GM21717 (cell line): ENCODE measurements at regions not wholly inside any gene's neighbourhood (a gene's known extent, or its start where the extent isn't known, plus 50 kb on each side); places are given as distances from the start of the nearest gene placed in this dataset.
"Not testable (repeated sequence)": the region's sequence is repeated elsewhere in the genome, so short reads cannot be mapped to it uniquely, and the experiment has no call there.

Experiments
- ATAC-seq: cut with Tn5 transposase; IDR thresholded peaks from one replicate; pipeline ENCODE4 v1.9.1; 2021; ENCODE audit warnings: mild to moderate bottlenecking, moderate library complexity; ENCODE audit not compliant: unreplicated experiment

DNA sequence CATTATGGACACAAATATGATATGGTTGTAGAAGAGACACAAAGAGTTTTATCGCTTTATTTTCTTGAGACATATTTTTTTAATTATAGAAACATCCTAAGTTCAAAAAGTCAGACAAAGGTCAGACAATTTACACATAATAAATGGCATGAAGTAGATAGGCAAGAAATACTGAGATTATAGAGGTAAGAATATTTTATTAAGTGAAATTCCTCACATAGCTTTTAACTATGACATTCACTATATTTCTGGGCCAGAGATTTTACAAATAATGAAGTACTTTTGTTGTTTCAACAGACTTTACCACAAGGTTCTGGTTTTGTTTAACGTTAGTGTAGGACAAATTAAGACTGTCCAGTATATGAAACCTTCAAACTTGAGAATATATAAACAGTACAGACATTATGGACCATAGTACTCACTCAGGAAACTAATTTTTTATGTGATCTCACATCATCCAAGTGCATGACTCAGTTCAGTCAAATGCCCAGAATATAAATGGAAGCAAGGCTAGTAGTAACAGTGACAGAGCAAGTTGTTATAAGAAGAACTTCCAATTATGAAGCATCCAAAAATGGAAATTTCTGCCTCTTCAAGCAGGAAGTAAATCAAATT is 394.8 kb downstream of the KCNJ2 start:
- no peak for ATAC-seq

DNA sequence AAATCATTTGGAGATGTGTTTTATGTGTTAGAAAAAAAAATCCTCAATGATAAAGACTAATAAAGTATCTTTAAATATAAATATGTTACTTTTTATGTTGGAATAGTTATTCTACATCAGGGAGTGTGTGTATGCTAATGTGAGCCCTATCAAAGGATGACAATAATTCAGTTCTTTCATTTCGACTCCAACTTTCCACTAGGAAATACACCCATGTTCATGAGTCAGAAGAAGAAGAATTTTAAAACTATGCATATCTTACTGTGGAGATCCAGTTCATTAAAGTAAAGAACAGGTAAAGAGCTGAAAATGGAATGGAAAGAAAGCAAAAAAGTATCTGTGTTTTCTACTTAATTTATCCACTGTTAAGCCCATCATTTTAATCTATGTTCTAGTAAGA is 399.8 kb downstream of the KCNJ2 start:
- no peak for ATAC-seq

DNA sequence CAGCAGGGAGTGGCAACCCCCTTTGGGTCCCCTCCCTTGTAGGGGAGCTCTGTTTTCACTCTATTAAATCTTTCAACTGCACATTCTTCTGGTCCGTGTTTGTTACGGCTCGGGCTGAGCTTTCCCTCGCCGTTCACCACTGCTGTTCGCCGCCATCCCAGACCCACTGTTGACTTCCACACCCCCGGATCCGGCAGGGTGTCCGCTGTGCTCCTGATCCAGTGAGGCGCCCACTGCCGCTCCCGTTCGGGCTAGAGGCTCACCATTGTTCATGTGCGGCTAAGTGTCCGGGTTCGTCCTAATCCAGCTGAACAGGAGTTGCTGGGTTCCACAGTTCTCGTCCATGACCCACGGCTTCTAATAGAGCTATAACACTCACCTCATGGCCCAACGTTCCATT is 408.1 kb downstream of the KCNJ2 start:
- ATAC-seq: no peak

DNA sequence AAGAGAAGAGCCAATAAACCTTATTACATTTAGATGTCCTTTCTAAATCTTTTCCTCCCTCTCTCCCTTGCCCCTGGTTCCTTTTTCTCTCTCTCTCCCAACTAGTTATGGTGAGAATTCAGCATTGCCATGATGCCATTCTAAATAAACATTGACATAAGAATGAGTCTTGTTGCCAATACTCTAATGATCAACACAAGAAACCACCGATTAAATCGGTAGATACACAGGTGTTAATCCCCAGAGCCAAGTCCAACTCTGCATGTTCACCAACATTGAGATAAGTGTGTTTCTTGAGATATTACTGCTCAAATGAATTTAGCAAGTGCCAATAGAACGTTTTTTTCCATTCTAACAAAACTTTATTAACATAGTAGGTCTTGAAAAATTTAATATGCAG is 412.1 kb downstream of the KCNJ2 start:
- no peak for ATAC-seq

DNA sequence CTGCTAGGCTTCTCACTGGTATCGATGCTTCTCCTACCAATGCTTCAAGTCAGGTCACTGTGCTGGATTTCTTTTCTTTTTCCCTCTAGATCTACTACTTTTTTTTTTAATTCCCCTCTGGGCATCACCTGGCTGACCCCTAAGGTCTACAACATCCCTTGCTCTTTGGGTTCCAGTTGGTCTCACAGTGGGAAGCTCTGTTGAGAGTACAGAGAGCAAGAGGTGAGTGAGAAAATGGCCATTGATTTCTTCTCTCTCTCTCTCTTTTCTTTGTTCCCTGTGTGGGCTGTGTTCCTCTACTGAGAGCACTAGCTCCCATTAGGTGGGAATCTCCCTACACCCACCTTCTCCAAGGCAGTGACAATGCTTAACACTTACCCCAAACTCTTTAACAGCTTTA is 413.4 kb downstream of the KCNJ2 start:
- no peak for ATAC-seq

DNA sequence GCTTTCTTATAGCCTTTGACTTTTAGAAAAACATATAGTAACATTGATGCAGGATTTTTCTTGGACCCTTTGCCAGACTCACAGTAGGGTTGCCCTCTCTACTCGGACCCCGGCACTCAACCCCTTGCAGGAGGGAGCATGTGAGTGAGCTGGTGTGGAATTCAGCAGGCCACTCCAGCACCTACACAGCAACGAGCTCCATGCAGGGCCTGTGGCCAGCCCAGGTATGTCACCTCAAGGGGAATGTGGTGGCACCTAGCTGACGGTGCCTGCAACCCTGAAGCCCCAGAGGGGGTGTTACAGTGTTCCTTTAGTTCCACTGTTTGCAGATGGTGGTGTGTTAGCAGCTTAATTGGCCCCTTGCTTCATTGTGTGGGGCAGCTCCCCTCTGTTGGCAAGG is 414.9 kb downstream of the KCNJ2 start:
- no peak for ATAC-seq

DNA sequence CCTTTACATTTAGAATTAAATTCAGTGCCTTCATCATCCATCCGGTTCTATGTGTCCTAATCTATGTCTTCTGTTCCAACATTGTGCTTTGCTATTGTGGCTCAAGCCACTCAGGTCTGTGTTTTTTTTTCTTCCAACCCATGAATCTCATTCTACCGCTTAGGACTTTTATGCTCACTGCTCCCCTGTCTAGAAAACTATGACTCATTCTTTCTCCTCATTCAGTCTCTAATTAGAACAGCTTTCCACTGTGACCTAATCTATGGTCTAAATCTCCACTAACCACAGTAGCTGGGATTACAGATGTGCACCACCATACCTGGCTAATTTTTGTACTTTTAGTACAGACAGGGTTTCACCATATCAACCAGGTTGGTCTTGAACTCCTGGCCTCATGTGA is 418.7 kb downstream of the KCNJ2 start:
- ATAC-seq: no peak

DNA sequence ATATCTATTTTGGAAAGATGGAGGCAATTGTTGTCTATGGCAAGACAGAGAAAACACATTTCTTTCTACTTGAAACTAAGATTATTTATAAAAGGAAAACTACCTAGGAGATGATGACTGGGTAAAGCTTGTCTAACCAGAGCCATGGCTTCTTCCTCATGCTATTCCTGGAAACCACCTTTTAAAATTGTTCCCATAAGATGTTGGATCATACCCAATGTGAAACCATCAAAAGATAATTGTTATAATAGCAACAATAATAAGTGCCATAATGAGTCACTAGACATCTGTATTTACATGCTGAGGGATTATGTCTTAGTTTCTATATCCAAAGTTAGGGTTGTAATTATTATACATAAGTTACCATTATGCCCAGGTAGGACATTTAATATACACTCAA is 428.4 kb downstream of the KCNJ2 start:
- no peak for ATAC-seq

DNA sequence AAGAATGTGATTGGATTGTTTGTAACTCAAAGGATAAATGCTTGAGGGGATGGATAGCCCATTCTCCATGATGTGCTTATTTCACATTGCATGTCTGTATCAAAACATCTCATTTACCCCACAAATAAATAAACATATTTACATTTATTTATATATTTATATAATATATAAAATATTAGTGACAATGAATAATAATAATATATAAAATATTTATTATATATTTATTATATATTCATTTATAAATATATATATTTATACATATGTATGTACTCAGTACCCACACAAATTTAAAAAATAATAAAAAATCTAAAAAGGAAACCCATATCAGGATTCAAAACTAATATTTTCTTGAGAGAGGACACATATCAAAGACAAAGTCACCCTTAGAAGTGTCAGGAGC is 429.9 kb downstream of the KCNJ2 start:
- no peak for ATAC-seq

DNA sequence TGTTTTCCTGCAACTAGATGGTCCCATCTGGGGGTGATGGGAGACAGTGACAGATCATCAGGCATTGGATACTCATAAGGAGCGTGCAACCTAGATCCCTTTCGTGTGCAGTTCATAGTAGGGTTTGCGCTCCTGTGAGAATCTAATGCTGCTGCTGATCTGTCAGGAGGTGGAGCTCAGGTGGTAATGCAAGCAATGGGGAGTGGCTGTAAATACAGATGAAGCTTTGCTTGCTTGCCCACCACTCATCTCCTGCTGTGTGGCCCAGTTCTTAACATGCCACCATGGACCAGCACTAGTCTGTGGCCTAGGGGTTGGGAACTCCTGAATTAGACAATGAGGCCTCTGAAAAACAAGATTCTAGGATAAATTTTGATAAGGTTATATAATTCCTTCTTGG is 430.6 kb downstream of the KCNJ2 start:
- ATAC-seq: not testable (repeated sequence)

DNA sequence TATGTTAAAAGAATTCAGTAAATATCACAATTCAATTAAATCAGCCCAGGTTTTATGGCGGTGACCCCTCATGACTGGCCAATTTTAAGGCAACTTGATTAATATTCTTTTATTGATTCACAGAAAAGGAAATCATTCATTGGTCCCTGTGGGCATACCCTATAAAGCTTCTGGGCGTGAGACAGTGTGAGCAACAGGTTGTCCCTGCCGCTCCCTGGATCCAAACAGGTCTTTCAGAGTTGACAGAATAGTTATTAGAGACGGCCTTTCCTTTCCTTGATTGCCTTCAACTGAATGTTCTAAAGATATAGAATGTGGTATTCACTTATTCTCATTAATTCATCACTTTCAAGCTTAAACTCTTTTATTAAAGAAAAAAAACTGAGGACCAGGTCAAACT is 433.9 kb downstream of the KCNJ2 start:
- no peak for ATAC-seq

DNA sequence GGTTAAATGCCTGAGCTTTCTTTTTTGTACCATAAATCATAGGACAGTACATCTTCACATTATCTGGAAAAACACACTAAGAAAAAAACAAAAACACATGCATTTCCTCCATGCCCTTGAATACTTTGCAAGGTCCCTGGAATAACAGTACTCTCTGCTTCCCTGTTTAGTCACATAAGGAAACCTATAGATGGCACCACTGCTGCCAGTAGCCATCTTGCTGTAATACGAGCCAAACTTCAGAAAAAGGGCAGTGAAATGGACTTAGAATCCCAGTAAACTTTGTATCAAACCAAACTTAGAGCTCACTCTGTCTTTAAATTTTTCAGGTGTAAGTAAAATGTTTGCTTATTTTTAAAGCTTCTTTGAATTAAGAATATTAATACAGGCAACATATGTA is 435.5 kb downstream of the KCNJ2 start:
- ATAC-seq: no peak

DNA sequence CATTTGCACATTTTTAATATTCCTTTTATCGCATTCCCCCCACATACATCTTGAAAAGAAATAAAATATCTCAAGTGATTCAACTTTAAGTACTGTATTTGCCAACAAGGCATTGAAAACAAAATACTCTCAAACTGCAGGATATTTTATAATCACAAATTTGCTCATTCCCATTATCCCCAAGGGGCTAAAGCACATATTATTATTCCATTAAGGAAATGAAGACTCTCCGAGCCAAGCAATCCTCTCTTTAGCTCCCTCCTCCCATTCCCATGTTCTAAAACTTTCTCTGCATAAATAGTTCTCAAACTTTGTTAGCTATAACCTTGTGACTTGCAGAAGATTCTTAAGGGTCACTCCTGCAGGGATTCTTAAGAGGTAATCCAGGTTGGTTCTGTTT is 436.8 kb downstream of the KCNJ2 start:
- ATAC-seq: no peak

DNA sequence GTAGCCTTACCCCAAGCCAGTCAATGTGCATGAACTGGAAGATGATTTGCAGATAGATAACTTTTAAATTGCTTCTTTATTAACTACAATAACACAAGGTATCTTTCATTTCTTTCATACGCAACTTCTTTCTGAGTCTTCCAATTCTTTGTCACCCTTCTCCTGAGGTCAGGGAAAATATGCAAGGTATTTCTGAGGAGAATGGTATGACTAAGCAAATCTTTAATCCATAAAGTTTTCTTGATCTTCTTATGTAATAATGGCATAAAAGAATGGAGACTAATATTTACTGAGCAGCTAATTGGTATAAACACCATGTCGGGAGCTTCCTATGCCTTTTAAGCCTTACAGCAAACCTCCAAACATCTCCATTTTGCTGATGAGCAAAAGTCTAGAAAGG is 438.9 kb downstream of the KCNJ2 start:
- no peak for ATAC-seq

DNA sequence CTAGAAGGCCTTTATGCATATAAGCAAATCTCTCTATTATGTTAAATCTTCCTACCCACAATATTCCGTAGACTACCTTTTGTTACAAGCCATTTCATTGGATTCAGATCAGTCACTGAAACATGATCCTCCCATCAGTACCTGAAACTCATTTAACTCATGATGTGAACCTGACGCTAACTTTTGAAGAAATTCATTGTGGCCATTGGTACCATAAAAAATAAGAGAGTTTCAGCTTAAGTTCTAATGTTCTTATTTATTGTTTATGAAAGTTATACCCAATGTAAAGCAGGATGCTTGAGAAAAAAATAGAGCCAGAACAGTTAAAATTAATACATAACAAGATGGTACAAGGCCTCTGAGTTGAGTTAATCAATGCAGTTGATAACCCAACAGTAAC is 439.6 kb downstream of the KCNJ2 start:
- ATAC-seq: no peak

DNA sequence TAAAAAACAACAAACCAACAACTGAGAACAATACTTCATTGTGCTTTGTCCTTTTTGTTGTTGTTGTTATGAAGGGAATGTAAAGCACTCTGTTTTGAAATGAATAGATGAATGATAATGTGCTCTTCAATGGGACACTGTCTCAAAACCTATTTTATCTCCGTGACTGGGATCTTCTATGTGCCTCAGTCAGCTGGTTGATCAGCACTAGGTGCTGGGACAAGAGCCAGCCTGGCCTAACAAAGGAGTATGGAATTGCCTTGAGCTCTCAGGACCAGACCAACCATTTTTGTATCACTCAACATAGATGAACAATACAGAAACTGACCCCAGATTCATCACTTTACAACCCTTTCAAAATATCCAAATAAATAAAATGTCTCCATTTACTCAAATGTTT is 440.2 kb downstream of the KCNJ2 start:
- no peak for ATAC-seq

DNA sequence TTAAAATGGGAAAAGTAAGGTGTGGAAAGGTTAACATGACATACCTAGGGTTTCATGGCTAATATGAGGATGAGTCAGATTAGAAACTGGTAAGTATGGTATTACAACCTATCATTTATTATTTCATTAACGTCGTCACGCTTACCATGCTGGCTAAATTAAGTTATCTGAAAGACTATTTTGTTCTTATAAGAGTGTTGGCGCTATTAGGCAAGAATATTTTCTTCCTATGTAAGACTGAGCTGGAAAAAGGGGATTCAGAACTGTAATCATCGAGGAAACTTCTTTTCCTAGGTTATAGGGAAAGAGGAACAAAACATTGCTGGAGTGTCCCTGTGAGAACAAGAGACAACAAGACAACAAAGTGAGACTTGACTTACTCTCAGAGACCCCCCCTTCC is 440.8 kb downstream of the KCNJ2 start:
- no peak for ATAC-seq

DNA sequence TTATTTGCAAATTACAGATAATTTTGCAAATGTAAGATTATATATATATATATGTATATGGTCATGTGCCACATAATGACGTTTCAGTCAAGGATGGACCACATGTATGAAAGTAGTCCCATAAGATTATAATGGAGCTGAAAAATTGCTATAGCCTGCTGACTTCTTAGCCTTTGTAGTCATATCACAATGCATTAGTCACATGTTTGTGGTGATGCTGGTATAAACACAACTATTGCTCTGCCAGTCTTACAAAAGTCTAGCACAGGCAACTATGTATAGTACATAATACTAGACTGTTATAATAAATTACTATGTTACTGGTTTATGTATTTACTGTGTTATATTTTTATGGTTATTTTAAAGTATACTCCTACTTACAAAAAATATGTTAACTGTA is 444.3 kb downstream of the KCNJ2 start:
- ATAC-seq: no peak

DNA sequence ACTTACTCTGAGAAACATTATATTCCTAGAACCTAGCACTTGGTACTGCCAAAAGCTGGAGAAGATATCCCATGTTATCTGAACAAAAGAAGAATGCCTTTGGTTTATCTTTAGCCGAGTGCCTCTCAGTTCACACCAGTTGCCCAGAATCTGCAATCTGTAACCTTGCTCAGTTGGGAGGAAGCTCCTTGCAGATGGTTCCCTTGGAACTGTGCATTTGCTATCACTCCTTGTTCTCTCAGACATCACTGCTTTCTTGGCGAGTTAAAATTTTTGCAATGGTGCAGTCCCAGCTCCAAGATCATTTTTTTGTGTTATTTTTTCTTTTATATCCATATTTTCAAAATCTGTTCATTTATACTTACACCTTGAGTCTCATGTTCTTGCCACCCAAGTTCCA is 446.5 kb downstream of the KCNJ2 start:
- ATAC-seq: no peak

DNA sequence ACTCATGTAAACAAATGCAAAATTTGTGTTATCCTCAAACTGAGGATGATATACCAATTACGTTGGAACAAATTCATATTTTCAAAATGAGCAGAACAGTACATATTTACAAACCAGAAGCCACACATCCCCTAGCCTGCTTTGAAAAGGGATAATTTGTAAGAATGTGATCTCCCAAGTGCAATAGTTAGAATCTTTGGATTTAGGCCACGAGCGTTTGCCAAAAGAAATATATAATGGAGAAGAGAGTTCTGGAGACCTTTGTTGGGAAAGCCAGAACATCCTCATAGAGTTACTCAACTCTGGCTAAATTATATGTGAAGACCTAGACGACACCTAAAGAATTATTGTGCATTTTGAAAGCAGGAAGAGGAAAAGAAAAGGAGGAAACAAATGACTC is 449.3 kb downstream of the KCNJ2 start:
- no peak for ATAC-seq

DNA sequence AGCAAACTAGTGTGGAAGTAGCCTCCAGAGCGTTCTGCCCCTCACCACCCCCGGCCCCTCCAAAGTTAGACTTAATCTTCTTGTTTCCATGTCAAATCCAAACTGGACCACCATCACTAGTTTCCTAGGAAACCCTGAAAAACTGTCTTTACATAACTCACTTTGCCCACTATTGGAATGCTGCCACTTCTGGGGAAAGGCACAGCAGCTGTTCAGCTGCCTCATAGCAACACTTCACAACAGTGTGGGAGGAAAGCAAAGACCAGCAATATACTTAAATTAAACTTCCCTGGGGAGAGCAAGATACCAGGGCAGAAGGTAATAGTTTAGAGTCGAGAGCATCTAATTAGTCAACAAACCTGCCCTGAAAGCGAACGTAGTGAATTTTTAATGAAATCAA is 452.2 kb downstream of the KCNJ2 start:
- ATAC-seq: no peak

DNA sequence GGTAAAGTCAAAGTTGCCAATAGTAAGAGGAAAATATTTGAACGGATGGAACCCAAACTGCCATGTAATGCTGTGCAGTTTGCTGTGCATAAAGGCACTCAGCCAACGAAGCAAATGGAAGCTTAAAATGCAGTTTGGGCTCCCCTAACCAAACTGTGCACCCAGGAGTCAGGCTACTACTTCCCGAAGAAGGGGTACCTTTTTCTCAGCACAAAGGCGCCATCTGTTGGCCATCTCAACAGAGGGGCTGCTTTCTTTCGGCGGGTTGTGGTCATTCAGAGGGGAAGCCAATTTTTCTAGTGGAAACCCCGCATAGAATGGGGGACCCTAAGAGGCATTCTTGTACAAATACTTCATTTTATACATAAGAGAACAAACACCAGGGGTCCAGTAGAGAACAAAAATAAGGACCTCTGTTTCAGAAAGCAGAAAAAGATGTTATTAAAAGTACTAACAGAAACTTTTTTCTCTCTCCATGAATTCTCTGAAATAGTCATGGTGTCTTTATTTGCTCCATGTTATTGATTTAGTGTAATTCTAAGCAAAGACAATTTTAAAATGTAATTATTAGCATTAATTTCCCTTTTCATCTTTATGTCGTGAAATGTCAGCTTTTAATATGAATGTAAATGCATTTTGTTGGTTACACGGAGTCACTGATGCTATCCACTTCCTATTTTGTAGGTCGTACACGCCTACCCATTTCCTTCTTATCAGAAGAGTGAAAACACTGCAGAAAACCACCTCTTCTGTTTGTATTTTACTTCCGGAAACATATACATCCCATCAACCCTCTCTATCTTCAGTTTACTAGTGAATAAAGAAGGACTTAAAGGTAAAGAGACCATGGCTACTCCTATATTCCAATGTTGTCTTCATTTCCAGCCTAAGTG is 453.3 kb downstream of the KCNJ2 start:
- no peak for ATAC-seq

DNA sequence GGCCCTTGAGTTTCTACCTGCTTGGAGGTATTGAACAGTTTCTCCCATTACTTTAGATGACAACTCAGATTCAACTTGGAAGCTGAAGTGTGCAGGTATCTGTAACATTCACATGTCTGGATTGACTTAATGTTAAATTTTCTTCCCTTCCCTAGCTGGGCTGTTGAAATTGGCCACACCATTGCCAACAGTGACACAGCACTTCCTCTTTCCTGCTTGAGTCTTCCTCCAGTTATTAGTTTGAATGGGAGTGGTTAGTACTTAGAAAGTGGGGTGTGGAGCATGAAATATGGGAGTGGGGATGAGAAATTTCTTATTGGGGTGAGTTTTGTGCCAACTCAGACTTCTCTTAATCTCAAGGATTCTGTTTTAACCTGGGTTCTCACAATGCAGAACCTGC is 454.9 kb downstream of the KCNJ2 start:
- ATAC-seq: no peak
